BE2C (cell line): ENCODE measurements at regions not wholly inside any gene's neighbourhood (a gene's known extent, or its start where the extent isn't known, plus 50 kb on each side); places are given as distances from the start of the nearest gene placed in this dataset.
"Not testable (repeated sequence)": the region's sequence is repeated elsewhere in the genome, so short reads cannot be mapped to it uniquely, and the experiment has no call there.

ENCODE experiments used
- DNase-seq: peaks from one replicate; pipeline ENCODE4 v3.0.0-alpha.2; 2020
- H3K27me3 ChIP-seq: fragments of 250-450 bp; sonication (Bioruptor Pico); 2 replicates; pipeline ENCODE4 v1.5.1; 2020; ENCODE audit warnings: mild to moderate bottlenecking
- H3K36me3 ChIP-seq: fragments of 250-450 bp; sonication (Bioruptor Pico); 2 replicates; pipeline ENCODE4 v1.5.1; 2020; ENCODE audit warnings: mild to moderate bottlenecking
- H3K4me1 ChIP-seq: fragments of 250-450 bp; sonication (Bioruptor Pico); 2 replicates; pipeline ENCODE4 v1.5.1; 2020
- H3K4me3 ChIP-seq: 2 replicates; pipeline ENCODE4 v1.5.1; 2011; ENCODE audit warnings: low read depth, low read length
- H3K9me3 ChIP-seq: fragments of 250-450 bp; sonication (Bioruptor Pico); 2 replicates; pipeline ENCODE4 v1.5.1; 2020
- TF ChIP-seq, protein P1 (sequence below): IDR thresholded peaks from 2 replicates; pipeline ENCODE4 v1.5.1; 2012; ENCODE audit warnings: mild to moderate bottlenecking, low read depth, low read length

DNA sequence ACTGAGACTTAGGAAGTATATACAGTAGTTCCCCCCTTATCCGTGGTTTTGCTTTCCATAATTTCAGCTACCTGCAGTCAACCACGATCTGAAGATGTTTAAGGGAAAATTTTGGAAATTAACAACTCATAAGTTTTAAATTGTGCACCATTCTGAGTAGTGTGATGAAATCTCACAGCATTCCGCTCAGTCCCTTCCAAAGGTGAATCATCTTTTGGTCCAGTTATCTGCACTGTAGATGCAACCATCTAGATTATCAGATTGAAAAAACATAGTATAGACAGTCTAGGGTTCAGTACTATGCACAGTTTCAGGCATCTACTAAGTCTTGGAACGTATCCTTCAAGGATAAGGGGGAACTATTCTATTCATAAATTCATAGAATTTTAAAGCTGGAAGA lies 109.0 kb downstream of the ANXA3 start:
- no peak for DNase-seq
- no peaks in the 10 kb centered on the region for H3K9me3 ChIP-seq
- no peaks in the 10 kb centered on the region for H3K27me3 ChIP-seq
- no peaks in the 10 kb centered on the region for H3K4me1 ChIP-seq
- no peak overlapping the region for H3K4me3 ChIP-seq
- TF ChIP-seq, protein P1, sequence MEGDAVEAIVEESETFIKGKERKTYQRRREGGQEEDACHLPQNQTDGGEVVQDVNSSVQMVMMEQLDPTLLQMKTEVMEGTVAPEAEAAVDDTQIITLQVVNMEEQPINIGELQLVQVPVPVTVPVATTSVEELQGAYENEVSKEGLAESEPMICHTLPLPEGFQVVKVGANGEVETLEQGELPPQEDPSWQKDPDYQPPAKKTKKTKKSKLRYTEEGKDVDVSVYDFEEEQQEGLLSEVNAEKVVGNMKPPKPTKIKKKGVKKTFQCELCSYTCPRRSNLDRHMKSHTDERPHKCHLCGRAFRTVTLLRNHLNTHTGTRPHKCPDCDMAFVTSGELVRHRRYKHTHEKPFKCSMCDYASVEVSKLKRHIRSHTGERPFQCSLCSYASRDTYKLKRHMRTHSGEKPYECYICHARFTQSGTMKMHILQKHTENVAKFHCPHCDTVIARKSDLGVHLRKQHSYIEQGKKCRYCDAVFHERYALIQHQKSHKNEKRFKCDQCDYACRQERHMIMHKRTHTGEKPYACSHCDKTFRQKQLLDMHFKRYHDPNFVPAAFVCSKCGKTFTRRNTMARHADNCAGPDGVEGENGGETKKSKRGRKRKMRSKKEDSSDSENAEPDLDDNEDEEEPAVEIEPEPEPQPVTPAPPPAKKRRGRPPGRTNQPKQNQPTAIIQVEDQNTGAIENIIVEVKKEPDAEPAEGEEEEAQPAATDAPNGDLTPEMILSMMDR: no peak
- no peaks in the 10 kb centered on the region for H3K36me3 ChIP-seq

DNA sequence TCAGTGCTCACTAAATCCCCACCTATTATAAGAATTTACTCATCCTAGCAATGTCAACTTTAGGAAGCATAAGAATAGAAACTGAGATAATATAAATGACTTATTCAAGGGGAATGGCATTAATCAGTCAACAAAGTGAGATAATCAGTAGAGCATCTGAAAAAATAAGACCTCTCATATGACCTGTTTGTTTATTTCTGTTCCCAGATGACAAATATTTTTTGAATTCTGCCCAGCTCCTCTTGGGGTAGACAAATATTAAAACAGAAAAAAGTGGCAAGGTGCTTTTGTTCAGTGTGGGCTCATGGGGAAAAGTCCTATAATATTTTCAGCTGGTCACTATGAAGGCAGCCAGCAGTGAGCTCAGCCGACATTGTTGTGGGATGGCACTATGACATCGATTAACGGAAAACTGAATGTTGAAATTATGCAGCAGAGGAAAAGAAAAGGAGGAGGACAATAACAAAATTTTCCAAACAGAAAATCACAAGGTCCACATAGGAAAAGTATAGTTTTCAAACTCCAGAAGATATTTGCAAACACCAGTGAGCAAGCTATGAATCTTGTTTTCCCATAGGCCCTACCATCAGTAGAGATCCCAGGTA lies 109.6 kb downstream of the ANXA3 start:
- H3K36me3 ChIP-seq: no peaks in the 10 kb centered on the region
- H3K9me3 ChIP-seq: no peaks in the 10 kb centered on the region
- no peaks in the 10 kb centered on the region for H3K4me1 ChIP-seq
- TF ChIP-seq, protein P1: no peak
- H3K27me3 ChIP-seq: no peaks in the 10 kb centered on the region
- H3K4me3 ChIP-seq: no peak overlapping the region
- DNase-seq: no peak

DNA sequence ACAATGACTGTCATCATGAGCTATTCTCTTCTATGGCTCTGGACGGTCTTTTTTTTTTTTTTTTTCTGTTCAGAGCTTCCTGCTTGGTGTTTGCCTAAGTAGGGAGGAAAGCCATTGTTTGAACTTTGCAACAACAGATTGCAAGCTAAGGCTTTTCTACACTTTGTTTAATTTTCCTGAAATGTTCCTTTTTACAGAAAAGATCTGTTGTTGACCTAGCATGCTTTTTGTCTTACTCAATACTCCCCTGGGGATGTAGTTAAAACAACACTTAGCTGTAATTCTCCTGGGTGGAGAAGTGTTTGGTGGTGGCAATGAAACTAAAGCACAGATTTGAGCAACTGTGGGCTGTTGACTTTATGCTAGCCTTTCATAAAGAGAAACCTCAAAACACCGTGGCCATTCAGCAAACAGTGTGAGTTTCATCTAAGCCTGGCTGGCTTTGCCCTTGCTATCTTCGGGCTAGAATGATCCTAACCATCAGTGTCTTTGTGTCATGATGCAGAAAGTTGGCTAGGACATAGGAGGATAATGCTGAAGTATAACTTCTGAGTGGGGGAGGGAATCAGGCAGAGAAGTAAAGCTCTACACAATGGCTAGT lies 110.5 kb downstream of the ANXA3 start:
- Histone ChIP-seq H3K36me3 (no peaks in the 10 kb centered on the region), H3K9me3 (no peaks in the 10 kb centered on the region), H3K27me3 (no peaks in the 10 kb centered on the region), H3K4me3 (no peak overlapping the region), H3K4me1 (no peaks in the 10 kb centered on the region)
- no peak for DNase-seq
- TF ChIP-seq, protein P1: no peak

DNA sequence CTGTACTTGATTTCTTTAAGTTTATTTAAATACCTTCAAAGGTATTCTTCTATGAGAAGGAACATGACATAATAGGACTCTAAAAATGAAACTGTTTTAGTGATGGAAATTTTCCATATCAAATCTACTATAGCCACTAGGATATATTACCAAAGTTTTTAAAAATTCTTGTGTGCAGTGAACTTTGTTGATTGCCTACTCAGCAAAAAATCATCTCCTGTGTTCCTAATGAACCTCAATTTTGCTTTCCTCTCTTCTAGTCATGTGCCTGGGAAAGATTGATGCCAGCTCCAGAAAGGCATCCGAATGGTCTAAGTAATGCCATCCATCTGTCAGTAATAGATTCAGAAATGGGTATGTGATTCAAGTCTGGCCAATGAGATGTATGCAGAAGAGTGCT lies 111.1 kb downstream of the ANXA3 start:
- no peaks in the 10 kb centered on the region for H3K4me1 ChIP-seq
- no peak overlapping the region for H3K4me3 ChIP-seq
- no peak for DNase-seq
- H3K36me3 ChIP-seq: no peaks in the 10 kb centered on the region
- H3K9me3 ChIP-seq: no peaks in the 10 kb centered on the region
- no peaks in the 10 kb centered on the region for H3K27me3 ChIP-seq
- TF ChIP-seq, protein P1: no peak

DNA sequence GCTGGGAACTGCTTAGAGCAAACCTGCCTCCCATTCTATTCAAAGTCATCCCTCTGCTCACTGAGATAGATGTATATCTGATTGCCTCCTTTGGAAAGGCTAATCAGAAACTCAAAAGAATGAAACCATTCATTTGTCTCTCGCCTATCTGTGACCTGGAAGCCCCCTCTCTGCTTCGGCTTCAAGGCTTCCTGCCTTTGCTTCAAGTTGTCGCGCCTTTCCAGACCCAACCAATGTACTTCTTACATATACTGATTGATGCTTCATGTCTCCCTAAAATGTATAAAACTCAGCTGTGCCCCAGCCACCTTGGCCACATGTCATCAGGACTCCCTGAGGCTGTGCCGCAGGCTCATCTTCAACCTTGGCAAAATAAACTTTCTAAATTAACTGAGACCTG lies 111.9 kb upstream of the BMP2K start:
- DNase-seq, H3K4me3 ChIP-seq, H3K4me1 ChIP-seq, H3K36me3 ChIP-seq, H3K27me3 ChIP-seq, H3K9me3 ChIP-seq: not testable (repeated sequence)

DNA sequence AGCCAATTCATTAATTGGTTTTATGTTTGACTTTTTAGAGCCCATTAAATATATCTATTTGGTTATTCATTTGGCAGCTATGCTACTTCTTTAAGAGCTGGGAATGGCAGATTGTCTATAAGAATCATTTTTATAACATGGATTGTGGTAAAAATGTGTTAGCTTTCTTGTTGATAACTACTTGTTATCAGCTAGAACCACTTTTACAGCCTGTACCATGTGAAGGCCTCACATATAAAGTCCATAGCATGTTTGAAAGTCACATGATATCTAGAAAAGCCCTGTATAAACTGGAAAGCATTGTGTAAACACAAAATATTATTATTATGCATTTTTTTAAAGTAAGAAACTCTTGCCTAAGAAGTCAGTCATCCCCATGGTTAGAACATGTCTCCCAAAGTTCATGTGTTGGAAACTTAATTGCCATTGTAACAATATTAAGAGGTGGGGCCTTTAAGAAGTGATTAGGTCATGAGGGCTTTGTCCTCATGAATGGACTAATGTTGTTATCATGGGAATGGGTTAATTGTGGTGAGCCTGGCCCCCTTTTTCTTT lies 110.9 kb upstream of the BMP2K start:
- no peaks in the 10 kb centered on the region for H3K4me1 ChIP-seq
- no peaks in the 10 kb centered on the region for H3K9me3 ChIP-seq
- no peaks in the 10 kb centered on the region for H3K27me3 ChIP-seq
- TF ChIP-seq, protein P1: no peak
- DNase-seq: no peak
- no peaks in the 10 kb centered on the region for H3K36me3 ChIP-seq
- H3K4me3 ChIP-seq: no peak overlapping the region
